Neural crest cell (in vitro differentiated cells): ENCODE measurements at regions not wholly inside any gene's neighbourhood (a gene's known extent, or its start where the extent isn't known, plus 50 kb on each side); places are given as distances from the start of the nearest gene placed in this dataset.

Experiments used
- DNase-seq: peaks from one replicate; pipeline ENCODE4 v3.0.0; 2021; ENCODE audit warnings: low read depth, mixed read lengths, low spot score
- H3K27ac Mint-ChIP-seq: one replicate; pipeline ENCODE4 v1.8.0; 2021; ENCODE audit warnings: mild to moderate bottlenecking, mixed read lengths; ENCODE audit not compliant: unreplicated experiment
- H3K27me3 Mint-ChIP-seq: 2 replicates; pipeline ENCODE4 v1.8.0; 2021; ENCODE audit warnings: low read depth, mild to moderate bottlenecking, mixed read lengths
- H3K36me3 Mint-ChIP-seq: 2 replicates; pipeline ENCODE4 v1.8.0; 2021; ENCODE audit warnings: low read depth, mild to moderate bottlenecking, mixed read lengths
- H3K4me1 Mint-ChIP-seq: 2 replicates; pipeline ENCODE4 v1.8.0; 2021; ENCODE audit warnings: mixed read lengths
- H3K4me3 Mint-ChIP-seq: one replicate; pipeline ENCODE4 v1.8.0; 2021; ENCODE audit warnings: mild to moderate bottlenecking, mixed read lengths
- H3K9me3 Mint-ChIP-seq: 2 replicates; pipeline ENCODE4 v1.8.0; 2021; ENCODE audit warnings: mixed read lengths
- TF ChIP-seq, protein P1 (sequence below): fragments of 200-600 bp; sonication (generic); conservative IDR thresholded peaks from 2 replicates; pipeline ENCODE4 v1.5.0; 2021; ENCODE audit warnings: antibody characterized with exemption, mild to moderate bottlenecking

DNA sequence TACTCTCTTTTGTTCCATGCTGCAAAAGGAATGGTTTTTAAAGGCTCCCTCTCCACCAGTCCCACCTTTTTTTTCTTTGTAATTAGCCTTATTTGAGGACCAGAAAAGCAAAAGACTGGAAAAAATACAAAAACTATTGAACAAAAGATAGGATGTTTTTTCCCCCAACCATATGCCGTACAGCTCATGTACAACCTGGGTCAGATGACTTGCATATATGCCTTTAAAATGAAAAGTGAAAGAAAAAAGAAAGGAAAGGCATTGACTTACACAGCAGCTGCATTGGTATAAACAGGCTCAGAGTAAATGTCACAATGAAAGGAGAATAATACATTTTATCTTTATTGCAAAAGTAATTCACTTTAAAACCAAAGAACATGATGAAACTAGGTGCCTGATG is 69.5 kb upstream of the CMC1 start:
- H3K9me3 Mint-ChIP-seq = no peaks in the 10 kb centered on the region
- H3K27me3 Mint-ChIP-seq = no peaks in the 10 kb centered on the region
- DNase-seq = no peak
- TF ChIP-seq, protein P1, sequence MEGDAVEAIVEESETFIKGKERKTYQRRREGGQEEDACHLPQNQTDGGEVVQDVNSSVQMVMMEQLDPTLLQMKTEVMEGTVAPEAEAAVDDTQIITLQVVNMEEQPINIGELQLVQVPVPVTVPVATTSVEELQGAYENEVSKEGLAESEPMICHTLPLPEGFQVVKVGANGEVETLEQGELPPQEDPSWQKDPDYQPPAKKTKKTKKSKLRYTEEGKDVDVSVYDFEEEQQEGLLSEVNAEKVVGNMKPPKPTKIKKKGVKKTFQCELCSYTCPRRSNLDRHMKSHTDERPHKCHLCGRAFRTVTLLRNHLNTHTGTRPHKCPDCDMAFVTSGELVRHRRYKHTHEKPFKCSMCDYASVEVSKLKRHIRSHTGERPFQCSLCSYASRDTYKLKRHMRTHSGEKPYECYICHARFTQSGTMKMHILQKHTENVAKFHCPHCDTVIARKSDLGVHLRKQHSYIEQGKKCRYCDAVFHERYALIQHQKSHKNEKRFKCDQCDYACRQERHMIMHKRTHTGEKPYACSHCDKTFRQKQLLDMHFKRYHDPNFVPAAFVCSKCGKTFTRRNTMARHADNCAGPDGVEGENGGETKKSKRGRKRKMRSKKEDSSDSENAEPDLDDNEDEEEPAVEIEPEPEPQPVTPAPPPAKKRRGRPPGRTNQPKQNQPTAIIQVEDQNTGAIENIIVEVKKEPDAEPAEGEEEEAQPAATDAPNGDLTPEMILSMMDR = no peak
- no peaks in the 10 kb centered on the region for H3K36me3 Mint-ChIP-seq
- no peak overlapping the region for H3K4me3 Mint-ChIP-seq
- H3K4me1 Mint-ChIP-seq = peaks cover 25% of the 10 kb centered on the region
- H3K27ac Mint-ChIP-seq = peak overlapping the region; percentile 78

DNA sequence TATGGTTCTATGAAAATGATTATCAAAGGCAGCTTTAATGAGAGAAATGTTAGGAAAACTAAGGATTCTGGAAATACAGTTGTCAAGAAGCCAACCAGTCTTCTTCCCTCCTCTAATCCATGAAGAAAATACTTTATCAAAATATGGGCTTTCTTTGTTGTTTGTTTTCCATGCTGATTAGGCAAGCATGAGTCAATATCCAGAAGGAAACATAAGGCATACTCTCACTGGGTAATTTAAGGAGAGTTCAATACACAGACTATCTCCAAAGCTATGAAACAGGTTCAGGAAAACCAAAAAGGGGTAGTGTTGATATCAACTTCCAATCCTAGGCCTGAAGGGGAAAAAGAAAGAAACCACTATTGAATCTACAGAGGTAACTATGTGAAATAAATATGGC is 68.7 kb upstream of the CMC1 start:
- no peak for DNase-seq
- Mint-ChIP-seq H3K36me3 (no peaks in the 10 kb centered on the region), H3K4me3 (no peak overlapping the region), H3K9me3 (no peaks in the 10 kb centered on the region), H3K4me1 (peaks cover 25% of the 10 kb centered on the region), H3K27me3 (no peaks in the 10 kb centered on the region), H3K27ac (no peak overlapping the region)
- TF ChIP-seq, protein P1 = no peak

DNA sequence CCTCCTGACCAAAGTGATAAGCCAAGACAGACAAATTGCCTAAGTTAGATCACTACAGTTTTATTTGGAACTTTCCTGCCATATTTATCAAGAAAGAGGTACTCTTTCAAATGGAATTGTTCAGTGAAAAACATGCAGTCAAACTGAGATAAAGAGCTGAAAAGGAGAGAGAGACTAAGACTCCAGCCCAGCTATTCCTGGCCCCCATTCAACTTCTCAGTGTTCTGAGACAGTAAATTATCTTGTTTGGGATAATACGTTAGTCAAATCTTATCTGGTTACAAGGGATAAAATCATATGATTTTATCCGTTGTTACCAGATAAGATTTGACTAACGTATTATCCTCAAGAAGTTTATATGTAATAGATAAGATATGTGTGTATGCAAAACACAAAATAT is 67.6 kb upstream of the CMC1 start:
- DNase-seq = no peak
- Mint-ChIP-seq H3K36me3 (no peaks in the 10 kb centered on the region), H3K4me1 (peaks cover 25% of the 10 kb centered on the region), H3K9me3 (no peaks in the 10 kb centered on the region), H3K4me3 (no peak overlapping the region), H3K27ac (no peak overlapping the region), H3K27me3 (no peaks in the 10 kb centered on the region)
- TF ChIP-seq, protein P1 = no peak

DNA sequence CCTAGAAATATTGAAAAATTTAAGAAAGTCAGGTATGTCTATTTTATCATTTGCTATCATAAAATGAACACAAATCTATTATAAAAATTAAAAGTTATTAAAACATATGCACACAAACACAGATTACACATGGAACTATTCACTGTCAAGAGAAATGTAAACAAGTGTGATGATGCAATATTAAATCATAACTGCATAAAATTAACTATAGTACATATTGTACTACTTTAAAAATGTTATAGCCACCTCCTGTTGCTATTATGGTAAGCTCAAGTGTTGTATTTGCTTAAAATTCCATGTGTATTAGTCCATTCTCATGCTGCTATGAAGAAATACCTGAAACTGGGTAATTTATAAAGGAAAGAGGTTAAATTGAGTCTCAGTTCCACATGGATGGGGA is 54.7 kb upstream of the CMC1 start:
- H3K4me1 Mint-ChIP-seq = no peaks in the 10 kb centered on the region
- no peak overlapping the region for H3K4me3 Mint-ChIP-seq
- TF ChIP-seq, protein P1 = no peak
- H3K9me3 Mint-ChIP-seq = peaks cover 2% of the 10 kb centered on the region
- DNase-seq = no peak
- H3K27ac Mint-ChIP-seq = no peak overlapping the region
- no peaks in the 10 kb centered on the region for H3K36me3 Mint-ChIP-seq
- H3K27me3 Mint-ChIP-seq = no peaks in the 10 kb centered on the region

DNA sequence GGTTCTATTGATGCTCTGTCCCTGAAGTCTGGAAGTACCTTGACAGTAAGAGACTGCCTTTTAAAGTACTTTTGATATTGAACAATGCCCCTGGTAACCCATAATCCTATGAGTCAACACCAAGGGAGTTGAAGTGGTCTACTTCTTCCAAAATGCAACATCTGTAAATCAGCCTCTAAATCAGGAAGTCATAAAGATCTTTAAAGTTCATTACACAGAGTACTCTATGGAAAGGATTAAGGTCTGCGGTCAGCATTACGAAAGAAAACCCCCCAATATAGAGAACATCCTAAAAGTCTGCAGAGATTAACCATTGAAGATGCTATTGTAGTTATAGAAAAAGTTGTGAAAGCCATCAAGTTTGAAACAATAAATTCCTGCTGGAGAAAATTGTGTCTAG is 52.7 kb upstream of the CMC1 start:
- Mint-ChIP-seq H3K9me3 (peaks cover 2% of the 10 kb centered on the region), H3K4me3 (no peak overlapping the region), H3K4me1 (no peaks in the 10 kb centered on the region), H3K27me3 (no peaks in the 10 kb centered on the region), H3K36me3 (no peaks in the 10 kb centered on the region), H3K27ac (no peak overlapping the region)
- TF ChIP-seq, protein P1 = no peak
- DNase-seq = no peak

DNA sequence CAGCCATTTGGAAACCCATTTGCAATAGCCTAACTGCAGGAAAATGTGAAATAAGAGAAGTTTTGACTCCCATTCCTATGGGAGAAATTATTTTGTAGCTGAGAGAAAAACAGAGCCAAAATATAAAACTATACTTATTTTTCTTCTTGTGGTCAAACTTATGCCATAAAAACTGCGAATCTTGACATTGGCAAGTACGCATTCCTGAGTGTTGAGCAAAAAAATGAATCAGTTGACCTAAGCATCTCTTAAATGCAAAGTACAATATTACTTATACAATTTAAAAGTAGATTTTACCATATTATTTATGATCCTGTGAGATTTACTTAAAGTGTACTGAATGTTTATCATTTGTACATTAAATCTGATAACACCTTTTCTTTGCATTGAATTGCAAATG is 50.1 kb upstream of the CMC1 start:
- peaks cover 2% of the 10 kb centered on the region for H3K9me3 Mint-ChIP-seq
- H3K4me1 Mint-ChIP-seq = no peaks in the 10 kb centered on the region
- no peak for DNase-seq
- TF ChIP-seq, protein P1 = no peak
- H3K4me3 Mint-ChIP-seq = no peak overlapping the region
- no peaks in the 10 kb centered on the region for H3K36me3 Mint-ChIP-seq
- H3K27me3 Mint-ChIP-seq = no peaks in the 10 kb centered on the region
- H3K27ac Mint-ChIP-seq = no peak overlapping the region
